Left forelimb (tissue), 1 donor: ENCODE measurements at regions not wholly inside any gene's neighbourhood (a gene's known extent, or its start where the extent isn't known, plus 50 kb on each side); places are given as distances from the start of the nearest gene placed in this dataset.
A peak's percentile ranks its signal among the peaks of the same experiment; 100 is the strongest.

Source experiments
- DNase-seq: peaks from one replicate; pipeline ENCODE4 v3.0.0-alpha.2; 2018; ENCODE audit warnings: low spot score

DNA sequence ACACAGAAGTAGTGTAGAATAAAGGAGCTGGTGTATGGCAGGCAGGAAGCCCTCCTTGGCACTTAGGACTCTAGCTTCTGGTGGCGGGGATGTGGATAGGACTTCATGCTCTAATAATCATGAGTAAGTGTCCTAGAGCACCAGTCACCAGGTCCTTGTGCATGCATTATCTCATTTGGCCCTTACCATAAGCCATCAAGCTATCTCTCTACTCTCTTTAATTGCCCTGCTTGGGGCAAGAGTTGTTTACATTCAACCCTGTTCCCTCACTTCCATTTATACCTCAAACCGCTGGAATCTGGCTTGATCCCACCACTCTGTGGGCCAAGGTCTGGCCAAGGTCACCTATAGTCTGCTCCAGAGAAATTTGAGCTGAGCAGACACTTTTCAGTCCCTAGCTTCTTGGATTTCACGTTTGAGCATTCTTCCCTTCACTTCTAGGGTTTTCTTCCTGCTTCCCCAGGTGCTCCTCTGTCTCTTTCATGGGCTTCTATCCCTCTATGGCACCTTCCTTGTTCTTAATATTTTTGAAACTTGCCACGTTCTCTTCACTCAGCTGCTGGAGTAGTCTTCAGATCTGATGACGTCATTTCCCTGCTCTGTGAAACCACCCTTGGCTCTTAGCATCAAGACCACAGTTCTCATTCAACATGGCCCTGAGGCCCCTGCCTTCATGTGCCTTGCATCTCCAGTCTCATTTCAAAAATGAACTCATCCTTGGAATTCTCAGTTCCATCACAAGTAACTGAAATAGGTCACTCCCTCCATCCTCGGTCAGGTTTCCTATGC lies 94.9 kb upstream of the GATA6 start:
- DNase-seq: no peak

DNA sequence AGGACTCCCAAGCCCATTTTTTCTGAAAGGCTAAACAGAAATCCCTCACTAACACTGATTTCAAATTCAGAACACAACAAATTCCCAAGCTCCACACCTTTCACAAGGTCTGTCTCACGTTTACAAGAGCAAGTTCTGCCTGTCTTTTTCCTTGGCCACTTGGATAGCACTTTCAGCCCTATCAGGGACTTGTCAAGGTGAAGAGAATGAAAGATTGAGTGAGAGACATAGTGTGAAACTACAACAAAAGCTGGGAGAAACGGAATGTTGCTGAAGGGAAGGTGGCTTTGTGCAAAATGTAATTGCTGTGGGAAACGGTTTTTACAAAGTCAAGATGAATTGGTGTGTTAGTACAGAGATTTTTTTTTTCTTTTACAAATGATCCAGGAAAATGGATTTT lies 89.4 kb upstream of the GATA6 start:
- DNase-seq: no peak

DNA sequence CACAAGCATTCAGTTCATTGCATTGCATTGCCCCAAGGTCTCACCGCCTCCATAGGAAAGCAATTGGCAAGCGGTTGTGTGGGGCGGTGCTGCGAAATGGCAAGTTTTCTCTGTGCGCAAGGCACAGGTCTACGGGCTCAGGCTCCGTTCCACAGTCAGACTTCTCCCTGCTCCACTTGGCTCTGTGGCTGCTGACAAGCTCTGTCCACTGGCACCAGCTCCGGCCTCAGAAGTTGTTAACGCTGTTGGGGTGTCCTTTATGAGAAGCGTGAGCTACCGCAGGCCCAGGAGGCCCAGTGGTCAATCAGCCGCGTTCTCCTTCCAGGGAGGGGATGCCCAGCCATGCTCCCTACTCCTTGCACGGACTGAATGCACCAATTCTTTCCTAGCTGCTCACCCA lies 87.0 kb upstream of the GATA6 start:
- DNase-seq: no peak

DNA sequence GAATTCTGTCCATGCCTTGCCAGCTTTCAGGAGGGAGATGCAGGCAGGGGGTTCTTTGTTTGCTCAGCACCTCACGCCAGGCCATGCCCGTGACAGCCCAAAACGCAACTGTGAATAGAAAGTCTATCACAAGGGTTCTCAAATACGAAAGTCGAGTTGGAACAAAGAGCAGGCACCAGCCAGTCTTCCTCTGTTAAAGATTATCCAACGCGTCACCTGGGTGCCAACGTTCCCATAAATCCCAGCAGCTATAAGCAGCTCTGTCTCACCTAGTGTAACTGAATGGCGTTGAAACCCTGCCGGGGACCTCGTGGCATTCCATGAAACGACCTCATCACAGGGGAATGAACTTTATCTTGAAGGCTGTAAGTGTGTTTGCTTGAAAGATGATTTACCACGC lies 84.8 kb upstream of the GATA6 start:
- DNase-seq: peak; percentile 23

DNA sequence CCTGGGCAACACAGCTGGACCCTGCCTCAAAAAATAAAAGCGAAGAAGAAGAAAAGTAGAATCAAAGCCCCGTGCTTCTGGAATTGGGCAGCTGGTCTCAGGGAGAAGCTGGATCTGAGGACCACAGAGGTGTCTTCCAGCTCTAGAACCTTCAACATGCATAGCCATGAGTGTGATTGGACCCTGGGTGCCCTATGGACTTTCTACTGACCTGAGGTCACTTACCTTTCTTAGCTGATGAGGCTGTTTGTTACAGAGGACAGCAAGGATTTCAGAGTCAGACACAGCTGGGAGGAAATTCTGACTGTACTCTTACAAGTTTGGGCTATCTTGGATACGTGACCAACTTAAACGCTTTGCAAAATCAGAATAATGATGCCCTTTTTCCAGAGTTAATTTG lies 82.4 kb upstream of the GATA6 start:
- DNase-seq: no peak

DNA sequence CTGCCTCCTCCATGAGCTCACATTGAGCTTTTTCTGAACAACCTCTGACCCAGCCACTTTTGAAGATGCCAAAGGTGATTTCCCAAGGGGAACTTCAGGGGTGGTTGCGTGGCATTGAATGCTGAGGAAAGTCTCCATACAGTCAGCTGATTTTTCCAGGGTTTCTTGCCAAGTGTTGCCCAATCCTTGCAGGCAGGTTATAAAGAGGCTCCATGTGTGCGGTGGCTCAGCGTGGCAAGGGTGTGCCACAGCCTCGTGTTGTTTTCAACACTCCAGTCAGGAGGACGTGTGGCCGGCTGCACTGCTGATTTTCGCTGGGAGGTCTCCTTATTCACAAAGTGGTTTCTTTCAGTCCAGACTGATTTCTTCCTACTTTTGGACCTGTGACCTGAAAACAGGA lies 81.4 kb upstream of the GATA6 start:
- no peak for DNase-seq

DNA sequence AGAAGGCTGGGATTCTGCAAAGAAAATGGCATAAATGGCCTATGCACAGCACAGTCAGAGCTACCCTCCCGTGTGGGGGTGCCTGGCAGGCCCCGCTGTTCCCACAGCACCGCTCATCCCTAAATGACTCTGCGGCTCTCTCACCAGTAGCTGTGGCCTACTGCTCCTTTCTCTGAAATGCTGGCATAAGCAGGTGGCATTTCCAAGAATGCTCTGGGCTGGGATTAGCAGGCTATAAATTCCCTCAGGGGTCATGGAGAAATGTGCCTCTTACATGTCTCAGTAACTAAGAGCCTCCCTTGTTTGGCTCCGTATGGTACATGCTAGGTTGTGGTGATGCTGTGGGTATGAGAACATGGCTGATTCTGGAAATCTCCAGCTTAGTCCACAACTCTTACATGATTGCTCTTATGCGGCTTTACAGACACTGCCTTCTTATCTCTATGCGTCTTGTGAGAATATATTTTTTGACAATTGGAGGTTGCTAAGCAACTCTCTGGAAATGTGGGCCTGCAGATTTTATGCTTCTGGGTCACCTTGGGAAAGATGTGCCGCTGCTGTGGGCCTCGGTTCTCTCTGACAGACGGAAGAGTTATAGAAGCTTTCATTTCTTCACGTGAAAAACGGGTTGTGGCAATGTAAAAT lies 80.3 kb upstream of the GATA6 start:
- DNase-seq: no peak

DNA sequence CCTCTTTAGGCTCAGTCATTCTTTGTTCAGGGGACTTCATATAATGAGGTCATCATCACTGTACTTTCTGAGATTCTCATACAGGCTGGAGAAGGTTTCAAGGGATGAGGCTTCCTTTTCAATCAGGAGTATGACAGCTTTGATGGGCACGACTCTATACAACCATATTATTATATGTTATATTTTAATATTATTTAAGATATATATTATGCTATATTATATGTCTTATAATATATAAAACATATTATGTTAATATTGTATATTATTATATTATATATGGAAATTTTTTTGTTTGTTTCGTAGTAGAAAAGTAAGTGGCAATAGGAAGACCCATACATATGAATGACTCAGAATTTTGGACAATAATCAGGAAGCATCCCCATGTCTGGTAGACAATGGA lies 78.0 kb upstream of the GATA6 start:
- no peak for DNase-seq

DNA sequence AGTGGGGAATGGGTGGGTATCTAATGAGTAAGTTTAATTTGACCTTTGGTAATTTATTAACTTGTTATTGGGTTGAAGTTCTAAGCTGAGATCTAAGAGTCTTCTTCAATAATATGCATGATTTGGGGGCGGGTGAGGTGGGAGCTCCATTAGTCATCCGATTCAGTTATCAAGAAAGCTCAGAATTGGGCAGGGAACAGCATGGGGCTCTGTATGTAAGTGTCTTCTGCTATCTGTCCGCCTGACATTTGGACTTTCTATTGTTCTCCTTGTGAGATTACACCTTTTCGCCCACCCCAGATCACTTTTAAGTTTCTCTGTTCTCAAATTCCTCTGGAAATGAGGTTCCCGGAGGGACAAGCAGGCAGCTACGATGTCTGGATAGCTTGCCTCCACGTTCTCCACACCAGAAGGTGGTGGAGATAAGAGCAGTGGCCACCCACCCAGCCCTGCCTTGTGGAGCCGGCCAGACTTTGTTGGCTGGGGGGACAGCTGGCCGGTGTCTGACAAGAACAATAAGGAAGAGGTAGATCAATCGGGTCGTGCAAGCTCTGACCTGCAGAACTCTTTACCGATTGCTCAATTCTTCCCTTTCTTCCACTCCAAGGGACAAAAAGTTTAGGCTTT lies 75.5 kb upstream of the GATA6 start:
- no peak for DNase-seq

DNA sequence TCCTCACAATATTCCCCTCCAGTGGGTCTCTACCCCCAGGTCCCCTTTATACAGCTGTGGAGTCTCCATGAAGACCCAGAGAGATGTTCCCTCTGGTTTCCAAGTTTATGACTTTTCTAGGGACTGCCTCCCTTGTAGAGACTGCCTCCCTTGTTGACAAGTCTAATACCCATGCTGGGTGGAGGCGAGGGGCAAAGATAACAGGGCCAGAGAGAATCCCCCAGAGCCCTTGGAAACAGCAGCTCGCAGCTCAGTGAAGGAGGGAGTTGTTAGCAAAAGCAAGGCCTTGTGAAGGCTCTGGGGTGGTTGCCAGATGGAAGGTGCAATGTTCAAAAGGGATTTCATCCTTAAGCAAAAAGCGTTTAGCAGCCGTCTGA lies 75.0 kb upstream of the GATA6 start:
- no peak for DNase-seq

DNA sequence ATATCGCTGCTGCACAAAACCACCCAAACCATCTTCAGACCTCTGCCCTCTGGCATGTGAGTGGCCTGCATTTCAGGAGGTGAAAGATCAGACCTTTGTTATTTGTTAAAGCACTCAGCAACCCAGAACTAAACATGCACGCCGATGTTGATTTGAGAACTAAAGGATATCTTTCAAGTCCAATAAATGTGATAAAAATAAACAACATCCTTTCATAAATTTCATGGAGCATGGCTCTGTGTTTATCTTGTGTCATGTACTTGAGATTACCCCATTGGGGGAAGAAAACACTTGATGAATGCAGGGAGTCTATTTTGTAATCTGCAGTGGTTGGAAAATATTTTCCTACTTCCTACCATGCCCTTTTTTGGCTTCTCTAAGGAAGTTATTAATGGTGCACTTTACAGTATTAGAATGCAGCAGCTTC lies 70.8 kb upstream of the GATA6 start:
- no peak for DNase-seq

DNA sequence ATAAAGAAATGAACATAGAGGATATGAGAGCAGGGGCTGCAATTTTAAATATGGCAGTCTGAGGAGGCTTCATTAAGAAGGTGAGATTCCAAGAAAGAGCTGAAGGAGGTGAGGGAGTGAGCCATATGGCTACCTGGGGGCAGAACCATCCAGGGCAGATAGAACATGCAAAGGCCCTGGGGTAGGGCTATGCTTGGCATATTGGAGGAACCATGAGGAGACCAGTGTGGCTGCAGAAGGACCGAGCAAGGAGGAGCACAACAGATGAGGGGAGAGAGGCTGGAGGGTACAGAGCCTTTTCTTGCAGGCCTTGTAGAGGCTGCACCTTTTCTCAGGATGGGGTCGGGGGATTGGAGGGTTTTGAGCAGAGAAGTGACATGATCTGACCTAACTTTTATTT lies 69.5 kb upstream of the GATA6 start:
- no peak for DNase-seq

DNA sequence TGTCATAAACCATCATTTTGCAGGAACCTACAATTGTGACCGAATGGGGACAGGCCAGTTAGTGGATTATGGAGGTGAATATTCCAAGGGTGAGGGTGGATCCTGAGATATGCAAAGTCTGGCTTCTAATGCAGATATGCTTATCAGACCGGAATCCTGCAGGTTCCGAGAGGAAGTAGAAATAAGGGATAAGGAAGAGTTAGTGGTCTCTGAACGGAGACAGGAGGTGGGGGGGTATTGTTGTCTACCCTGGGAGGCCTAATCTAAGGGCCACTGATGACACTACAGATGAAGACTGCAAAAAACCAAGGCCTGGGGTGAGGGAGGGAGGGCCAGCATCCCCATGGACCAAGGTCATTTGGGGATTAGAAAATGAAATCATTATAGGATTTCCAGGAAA lies 67.7 kb upstream of the GATA6 start:
- peak; percentile 12 for DNase-seq

DNA sequence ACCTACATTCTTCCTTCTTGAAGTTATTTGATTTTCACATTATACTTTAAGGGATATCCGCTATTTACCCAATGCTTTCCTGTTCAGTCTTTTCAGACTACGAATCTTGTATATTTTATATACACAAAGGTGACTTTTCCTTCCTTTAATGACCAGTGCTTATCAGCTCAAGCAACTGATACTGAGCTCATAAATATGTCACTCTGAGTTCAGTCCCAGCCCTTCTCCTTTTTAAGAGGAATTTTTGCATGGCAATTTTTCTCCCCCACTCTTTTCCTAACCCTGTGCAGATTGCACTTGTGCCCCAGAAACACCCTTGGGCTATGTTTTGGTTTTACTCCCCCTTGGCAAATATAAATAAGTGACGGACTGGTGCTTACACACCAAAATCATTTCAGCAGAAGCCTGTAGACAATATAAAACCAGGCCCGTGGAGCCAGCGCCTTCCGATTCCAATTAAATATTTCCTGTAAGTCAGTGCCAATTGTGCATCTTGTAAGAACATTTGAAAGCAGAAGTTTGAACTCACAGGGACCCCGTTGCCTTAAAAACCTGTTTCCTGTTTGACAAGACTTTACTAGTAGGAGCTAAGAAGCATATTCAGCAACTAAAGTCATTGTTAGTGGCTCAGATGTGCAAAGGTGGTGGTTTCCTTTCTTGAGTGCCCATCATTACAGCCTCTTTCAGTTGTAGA lies 66.3 kb upstream of the GATA6 start:
- DNase-seq: no peak

DNA sequence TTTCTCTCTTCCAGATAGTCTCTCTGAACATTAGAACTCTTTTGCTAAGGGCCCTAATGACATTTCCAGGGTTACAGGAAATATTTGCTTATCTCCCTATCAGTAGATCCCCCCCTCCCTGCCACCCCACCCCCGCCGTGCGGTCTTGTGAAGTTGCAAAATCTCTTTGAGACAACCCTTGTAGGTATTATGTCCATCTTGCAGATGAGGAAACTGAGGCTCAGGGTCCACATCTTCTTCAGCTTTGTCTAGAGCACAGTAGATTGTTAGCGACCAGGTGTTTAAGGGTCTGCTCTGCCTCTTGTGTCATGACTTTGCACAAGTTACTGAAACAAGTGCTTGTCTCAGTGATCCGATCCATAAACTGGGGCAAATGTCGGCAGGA lies 65.8 kb upstream of the GATA6 start:
- DNase-seq: no peak

DNA sequence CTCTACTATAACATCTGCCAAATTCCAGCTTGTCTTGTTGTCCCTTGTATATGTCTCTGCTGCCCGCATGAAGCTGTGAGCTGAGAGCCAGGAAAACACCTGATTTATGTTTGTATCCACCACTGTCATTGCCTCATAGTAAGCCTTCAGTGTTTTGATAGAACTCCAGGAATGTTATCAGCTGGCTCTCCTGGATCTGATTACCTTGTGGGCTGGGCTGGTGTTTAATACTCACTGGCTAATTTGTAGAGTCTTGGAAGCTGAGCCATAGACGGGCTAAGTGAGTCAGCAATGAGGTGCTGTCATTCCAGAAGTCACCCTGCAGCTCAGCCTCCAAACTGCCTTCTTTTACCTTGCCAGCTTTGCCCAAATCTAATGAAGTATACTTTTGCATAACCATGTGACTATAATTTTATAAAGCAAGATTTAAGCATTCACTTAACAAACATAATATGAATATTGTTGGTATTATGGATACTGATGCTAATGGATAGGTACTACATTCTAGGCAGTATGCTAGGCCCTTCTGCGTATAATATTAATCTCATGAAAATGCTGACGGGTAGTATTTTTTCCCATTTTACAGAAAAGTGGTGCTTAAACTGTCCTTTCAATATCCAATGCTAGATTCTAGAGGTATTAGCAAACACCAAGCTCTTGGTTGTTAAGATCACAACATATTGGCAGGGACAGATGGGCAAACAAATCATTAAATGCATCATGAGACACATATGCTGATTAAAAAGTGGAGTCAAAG lies 62.7 kb upstream of the GATA6 start:
- DNase-seq: no peak

DNA sequence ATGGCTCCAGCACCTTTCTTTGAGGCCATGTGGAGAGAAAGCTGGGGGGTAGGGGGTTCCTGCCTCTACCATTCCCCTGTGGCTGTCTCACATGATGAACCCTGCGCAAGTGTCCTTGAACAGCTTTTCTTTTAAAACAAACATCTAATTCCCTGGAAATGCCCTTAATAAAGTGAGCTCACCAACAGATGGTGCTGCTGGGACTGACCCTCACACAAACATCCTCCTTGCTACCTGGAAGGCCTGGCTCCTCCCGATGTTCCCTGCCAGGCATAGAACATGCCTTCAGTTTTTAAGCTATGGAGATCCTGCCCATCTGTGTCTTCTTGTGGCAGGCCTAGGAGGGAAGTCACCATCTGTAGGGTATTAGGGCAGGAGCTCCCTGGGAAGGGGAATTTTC lies 60.7 kb upstream of the GATA6 start:
- DNase-seq: no peak

DNA sequence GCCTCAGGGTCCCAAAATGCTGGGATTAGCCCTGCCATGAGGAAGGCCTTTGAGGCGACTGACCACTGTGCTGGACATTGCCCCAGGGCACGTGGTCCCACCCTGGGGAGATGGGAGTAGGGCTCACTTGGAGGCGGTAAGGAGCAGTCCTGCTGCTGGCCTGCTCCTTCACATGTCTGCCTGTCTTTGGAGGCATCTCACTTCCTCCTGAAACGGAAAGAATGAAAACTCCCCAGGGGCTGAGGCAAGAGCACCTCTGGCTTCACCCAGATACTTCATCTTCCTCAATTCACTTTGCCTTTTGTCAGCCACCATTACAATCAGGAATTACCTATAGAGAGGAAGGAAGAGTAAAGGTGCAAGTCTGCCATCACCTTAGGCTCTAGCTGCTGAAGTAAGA lies 59.9 kb upstream of the GATA6 start:
- DNase-seq: no peak

DNA sequence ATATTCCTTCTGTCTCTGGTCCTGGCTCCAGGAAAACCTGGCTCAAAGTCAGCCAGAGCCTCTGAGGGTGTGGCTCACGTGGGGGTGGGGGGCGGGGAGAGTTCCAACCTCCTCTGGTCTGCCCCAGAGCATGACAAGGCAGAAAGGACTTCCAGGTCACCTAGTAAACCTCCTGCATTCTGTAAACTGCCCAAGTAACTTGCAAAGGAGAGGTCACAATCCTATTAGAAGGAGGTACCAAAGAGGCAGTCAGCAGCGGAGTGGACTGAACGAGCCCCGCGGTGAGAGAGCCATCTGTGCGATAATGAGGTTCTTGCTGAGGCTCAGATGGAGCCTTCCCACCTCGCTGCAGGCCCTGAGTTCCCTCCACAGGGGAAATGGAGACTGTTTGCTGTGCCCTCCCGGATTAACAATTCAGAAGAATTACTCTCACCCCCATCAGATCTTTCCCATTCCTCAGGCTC lies 58.9 kb upstream of the GATA6 start:
- no peak for DNase-seq

DNA sequence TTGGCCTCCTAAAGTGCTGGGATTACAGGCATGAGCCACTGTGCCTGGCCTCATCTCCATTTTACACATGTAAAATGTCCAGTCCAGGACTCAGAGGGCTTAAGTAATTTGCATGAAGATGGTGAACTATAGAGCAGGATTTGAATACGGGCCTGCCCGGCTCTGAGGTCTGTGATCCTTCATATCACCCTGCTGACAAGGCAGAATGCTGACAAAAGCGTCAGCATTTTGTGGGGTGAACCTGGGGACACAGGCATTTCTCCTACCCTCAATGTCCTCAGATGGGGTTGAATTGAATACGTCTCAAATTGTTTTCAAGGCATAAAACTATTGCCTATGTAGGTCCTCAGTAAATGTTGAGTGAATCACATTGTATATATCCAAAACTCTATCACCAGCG lies 57.2 kb upstream of the GATA6 start:
- DNase-seq: no peak

DNA sequence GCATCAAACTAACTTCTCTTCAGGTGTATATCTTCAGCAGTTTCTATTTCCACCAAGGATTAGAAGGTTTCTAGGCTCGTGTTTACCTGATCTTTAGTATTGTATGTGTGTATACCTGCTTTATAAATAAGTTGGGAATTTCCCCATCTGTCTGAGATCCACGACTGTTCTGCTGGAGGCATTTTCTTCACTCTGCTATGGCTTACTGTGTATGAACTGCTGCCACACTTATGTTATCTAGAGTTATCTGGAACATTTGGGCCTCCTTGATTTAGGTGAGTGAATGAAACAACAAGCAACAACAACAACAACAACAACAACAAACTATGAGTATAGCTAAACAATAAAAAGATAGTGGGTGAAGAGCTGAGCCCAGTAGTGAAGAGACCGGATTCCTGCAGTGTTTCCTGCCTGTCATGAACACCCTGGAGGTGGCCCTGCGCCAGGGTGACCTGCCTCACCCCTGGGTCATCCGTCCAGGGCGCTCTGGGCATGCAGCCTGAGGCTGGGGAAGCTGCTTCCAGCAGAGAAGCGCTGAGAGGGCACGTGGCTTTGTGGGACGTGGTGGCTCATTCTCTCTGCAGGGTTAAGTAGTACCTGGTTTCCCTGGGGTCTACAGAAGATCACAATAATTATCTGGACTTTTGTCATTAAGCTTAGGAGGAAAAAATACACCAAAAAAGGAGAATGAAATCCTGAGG lies 56.1 kb upstream of the GATA6 start:
- no peak for DNase-seq
